HG03378 (cell line): ENCODE measurements at regions not wholly inside any gene's neighbourhood (a gene's known extent, or its start where the extent isn't known, plus 50 kb on each side); places are given as distances from the start of the nearest gene placed in this dataset.

Source experiments
- ATAC-seq: cut with Tn5 transposase; IDR thresholded peaks from one replicate; pipeline ENCODE4 v1.9.1; 2021; ENCODE audit warnings: mild to moderate bottlenecking, moderate library complexity; ENCODE audit not compliant: unreplicated experiment

DNA sequence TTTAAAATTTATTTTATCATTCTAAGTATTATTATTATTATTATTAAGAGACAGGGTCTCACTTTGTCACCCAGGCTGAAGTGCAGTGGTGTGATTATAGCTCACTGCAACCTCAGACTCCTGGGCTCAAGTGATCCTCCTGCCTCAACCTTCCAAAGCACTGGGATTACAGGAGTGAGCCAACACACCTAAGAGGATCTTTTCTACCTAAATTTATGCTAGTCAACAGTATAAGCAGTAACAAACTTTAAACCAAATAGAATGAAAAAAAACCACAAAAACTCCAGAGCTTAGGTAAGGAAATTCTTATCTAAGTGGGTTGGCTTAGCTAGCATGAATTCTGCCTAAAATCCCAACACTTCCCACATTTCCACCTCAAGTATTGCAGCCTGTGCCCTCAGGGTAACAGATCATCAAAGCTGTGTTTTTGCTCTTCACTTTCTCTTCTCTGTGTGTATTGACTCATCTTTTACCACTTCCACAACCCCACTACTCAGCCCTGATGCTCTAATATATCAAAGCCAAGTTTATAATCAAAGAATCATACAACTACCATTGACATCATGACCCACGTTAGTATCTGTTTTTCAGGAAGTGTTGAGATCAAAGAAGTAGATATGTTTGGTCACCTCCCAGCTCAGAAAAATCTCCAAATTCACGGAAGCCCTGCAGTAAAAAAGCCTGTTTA lies 93.7 kb upstream of the SPON1 start:
- ATAC-seq = no peak

- ATAC-seq = no peak
Observed at GRCh38 chr11:13869398-13869886, 93.1 kb upstream of the SPON1 start.

GRCh38 chr11:13874597-13874996 lies 87.9 kb upstream of the SPON1 start:
- no peak for ATAC-seq

DNA sequence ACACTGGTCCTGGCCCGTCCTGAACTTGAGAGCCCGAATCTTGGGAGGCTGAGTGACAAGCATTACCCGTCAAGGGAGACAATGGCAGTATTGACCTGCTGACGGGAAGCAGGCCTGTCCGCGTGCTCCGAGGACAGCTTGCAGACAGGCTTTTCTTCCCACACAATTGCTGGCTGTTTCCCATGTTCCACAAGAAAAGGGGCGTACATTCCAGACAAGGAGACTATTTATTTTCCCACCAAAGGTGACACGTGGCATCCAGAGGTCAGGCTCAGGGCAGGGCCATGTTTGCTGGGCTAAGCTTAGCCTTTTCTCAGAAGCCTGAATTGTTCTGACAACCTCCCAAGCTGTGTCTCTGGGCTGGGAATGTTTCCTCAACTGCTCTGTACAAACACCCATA lies 86.9 kb upstream of the SPON1 start:
- ATAC-seq = no peak

DNA sequence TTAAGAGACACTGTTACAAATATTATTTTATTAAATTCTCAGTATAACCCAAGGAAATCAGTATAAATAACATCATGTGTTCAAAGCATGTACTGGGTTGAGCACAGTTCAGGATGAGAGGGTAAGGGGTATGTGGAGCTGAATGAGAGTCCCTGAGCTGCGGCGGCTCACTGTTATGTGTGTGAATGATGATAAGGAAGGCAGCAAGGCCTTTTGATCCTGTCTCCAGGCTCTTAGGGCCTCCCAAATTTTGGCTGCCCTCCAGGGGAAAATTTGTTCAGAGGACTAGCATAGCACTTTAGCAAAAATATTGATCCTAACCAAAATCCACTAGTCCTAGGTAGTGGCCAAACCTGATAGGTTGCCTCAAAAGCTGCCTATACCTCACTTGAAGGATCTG lies 86.1 kb upstream of the SPON1 start:
- no peak for ATAC-seq

DNA sequence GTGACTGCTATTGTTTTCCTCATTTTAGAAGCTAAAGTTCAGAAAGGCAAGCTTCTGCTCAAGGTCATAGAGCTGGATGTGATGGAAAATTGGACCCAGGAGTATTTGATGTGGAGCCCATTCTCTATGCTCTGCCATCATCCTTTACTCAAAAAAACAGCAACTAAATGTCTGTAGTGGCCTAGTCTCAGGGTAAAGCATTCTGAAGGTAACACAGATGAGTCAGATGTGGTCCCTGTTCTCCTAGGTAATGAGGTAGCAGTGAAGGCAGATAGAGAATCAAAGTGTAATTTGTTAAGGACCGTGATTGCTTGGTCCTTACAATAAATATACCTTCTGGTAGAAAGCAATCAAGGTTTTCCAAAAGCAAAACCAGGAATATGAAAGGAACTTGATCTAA lies 84.4 kb upstream of the SPON1 start:
- no peak for ATAC-seq

DNA sequence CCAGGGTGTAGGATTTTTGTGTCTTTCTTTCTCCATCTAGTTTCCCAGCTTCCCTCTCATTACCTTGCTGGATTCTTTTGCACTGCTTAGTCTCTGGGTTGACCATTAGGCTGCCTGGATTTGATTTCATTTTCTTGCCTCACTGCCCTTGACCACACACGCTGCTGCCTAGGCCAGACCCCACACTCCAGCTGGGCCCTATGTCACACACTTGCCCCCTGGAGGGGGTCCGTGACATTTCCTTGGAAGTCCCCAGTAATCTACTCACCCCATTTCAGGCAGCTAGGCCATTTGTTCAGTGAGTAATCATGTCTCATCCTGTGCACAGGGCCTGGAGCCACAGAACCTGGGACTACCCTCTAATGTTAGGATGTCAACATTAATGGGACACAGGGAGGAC lies 81.9 kb upstream of the SPON1 start:
- no peak for ATAC-seq

DNA sequence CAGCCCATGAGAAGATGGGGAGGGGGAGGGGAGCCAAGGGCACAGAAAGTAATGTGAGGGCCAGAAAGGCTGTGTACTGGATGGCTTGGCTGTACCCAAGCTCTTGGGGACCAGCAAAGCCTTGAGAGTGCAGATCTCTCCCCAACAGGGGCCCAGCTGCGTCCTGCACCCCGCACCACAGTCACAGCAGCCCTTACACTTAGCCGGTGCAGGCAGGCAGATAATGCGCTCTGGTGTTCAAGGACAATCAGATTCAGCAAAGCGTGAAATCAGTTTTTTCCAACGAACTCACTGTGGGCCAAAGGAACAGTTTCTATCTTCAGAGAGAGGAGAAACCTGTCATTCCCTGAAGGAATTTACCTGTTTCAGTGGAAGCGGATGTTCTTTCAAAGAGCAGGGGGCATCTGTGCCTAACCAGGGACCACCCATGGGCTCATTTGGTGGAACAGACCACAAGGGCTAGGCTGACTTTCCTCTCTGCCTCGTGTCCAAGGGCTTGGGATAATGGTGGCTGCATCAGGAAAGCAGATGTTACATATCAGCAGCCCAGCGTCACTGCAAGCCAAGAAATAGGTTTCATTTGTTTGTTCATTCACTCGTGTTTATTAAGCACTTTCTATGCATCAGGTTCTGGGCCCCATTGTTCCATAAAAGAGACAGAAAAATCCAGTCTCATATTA lies 81.2 kb upstream of the SPON1 start:
- ATAC-seq = no peak

GRCh38 chr11:13883042-13883441 lies 79.5 kb upstream of the SPON1 start:
- peak; percentile 60 for ATAC-seq

DNA sequence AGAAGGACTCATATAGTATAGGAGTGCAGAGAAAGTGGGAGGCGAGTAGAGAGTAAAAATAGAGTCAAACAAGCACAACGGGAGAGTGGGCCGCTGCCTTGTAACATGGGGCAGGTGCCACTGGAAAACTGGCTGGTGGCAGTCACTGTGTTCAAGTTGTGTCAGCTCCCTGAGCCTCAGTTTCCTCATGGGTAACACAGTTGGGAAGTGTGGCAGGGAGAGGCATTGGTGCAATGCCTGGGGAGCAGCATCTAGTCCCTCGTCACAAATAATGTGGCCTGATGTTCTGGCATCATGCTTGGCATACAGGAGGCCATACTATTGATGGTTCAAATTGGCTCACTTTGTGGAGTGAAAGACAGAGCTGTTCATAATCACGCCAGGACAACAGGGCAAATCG lies 78.9 kb upstream of the SPON1 start:
- no peak for ATAC-seq

DNA sequence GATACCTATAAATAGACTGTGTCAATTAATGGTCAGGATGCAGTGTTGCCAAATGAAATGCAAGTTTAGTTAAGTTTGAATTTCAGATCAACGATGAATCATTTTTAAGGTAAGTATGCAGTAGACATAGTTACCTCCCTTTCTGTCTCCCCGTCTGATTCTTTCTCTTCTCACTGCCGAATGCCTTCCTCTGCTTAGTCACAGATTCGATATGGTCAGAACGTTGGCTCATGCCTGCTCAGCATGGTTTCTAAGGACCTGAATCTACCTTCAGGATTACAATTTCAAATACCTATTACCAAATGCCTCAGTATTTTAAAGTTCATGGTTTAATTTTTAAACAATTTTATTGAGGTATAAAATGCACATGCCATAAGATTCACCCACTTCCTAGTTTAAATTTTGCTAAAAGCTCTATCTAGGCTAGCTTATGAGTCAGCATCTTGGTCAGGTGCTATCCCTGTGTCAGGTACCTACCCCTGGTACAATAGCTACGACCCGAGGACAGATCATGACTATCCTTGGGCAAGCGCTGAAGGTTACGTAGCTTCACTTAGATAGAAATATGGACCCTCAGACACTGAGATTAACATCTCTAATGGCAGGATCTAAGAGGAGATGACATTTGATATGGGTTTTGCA lies 78.2 kb upstream of the SPON1 start:
- ATAC-seq = no peak

GRCh38 chr11:13885083-13885482 lies 77.4 kb upstream of the SPON1 start:
- no peak for ATAC-seq

DNA sequence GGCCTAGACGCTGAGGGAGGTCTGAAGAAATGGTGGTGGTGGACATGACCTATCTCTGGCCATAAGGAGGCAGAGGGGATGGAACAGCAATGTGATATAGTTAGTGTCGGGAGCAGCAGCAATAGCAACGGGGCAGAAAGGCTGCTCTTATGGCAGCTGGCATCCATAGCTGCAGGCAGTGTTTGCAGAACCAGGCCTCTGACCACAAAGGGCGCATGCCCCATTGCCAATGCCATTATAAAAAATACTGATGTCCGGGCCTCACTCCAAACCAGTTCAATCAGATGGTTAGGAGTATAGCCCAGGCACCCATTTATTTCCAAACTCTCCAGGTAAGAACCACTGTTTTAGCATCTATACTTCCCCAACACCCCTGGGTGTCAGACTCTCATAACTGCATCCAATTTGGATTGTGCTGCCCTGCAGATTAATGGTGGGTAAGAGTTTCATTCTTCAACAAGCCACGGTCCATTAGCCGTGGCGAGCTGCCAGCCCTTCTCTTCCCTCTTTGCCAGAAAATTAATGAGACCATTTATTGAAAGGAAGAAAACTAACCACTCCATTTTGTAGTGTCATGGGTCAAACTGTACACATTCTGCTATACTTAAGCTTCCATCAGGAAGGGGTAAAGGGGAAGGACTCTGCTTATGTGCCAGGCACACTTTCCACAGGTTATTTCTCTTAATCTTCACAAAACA lies 72.8 kb upstream of the SPON1 start:
- ATAC-seq = no peak

GRCh38 chr11:13891911-13892310 lies 70.6 kb upstream of the SPON1 start:
- ATAC-seq = no peak

GRCh38 chr11:13896175-13896980 lies 66.1 kb upstream of the SPON1 start:
- no peak for ATAC-seq

- no peak for ATAC-seq
Observed at GRCh38 chr11:13896981-13897353, 65.6 kb upstream of the SPON1 start.

- no peak for ATAC-seq
Observed at GRCh38 chr11:13897646-13898276, 64.8 kb upstream of the SPON1 start.

GRCh38 chr11:13899603-13900002 lies 62.9 kb upstream of the SPON1 start:
- no peak for ATAC-seq

DNA sequence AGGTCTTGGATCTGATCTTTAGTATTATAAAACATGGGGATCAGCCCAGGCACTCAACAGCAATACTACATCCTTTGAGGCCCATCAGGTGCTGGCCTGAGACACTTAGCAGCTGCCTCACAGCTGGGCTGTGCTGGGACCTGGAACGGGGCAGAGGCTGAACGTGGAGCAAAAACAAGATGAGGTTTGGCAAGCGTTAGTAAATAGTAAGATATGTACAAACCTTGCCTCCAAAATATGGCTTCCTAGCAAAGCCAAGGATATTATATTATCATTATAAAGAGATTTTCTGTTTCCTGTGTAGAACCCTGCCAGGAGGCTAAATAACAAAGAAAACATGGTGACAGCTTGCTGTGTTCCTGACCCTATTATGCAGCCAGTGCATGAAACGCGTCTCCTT lies 60.0 kb upstream of the SPON1 start:
- no peak for ATAC-seq

DNA sequence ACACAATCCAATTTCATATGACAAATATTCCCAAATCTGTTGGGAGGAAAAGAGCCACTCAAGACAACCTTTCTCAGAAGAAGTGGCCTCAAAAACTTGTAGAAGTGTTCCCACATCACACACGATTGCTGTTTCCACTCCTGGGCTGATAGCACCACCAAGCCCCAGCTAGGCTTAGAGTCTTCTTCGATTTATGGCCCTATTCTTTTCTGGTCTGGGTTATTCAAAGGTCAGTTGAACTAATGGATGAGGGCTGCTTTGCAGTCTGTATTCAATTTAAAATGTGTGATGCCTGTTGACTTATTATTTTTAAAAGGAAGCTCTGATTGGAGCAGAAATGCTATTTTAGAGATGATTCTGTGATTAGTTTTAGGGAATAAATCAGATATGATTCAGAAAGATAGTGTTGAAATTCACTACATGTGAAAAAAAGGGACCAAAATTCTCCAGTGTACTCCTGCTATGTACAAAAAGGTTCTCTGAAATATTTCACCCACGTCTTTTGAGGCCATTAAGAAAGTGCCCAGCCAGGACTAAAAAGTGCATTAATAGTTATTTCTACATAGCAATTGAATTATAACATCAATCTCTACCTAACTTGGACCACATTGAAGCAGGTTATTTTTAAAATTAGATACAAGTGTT lies 57.3 kb upstream of the SPON1 start:
- no peak for ATAC-seq
